D721Med (cell line): ENCODE measurements at regions not wholly inside any gene's neighbourhood (a gene's known extent, or its start where the extent isn't known, plus 50 kb on each side); places are given as distances from the start of the nearest gene placed in this dataset.

ENCODE experiments used
- DNase-seq: peaks from one replicate; pipeline ENCODE4 v3.0.0; 2011; ENCODE audit warnings: low spot score; ENCODE audit not compliant: insufficient read length
- FAIRE-seq: peaks from 2 replicates; lab custom pipeline; 2011; peaks lifted over from hg19 to GRCh38; lab: Jason Lieb, UNC
- CTCF ChIP-seq: IDR thresholded peaks from 2 replicates; pipeline ENCODE4 v1.5.1; 2012; ENCODE audit warnings: mild to moderate bottlenecking, control low read depth; ENCODE audit not compliant: insufficient read depth; ENCODE audit errors: missing control alignments

GRCh38 chr10:123284022-123284421 lies 129.8 kb downstream of the BUB3 start:
- no peak for TF ChIP-seq CTCF
- DNase-seq (no peak), FAIRE-seq (no peak)

- no peak for DNase-seq
- TF ChIP-seq CTCF: no peak
- FAIRE-seq: no peak
Measured at GRCh38 chr10:123287594-123288247, 133.5 kb downstream of the BUB3 start.

- DNase-seq (no peak), FAIRE-seq (no peak)
- TF ChIP-seq CTCF: no peak
Measured at GRCh38 chr10:123289432-123289831, 135.2 kb downstream of the BUB3 start.

- no peak for TF ChIP-seq CTCF
- DNase-seq: no peak
- FAIRE-seq: no peak
Measured at GRCh38 chr10:123294109-123294508, 139.9 kb downstream of the BUB3 start.

- TF ChIP-seq CTCF: no peak
- DNase-seq: no peak
- no peak for FAIRE-seq
Measured at GRCh38 chr10:123294886-123295285, 140.7 kb downstream of the BUB3 start.

- TF ChIP-seq CTCF: no peak
- DNase-seq (no peak), FAIRE-seq (no peak)
Measured at GRCh38 chr10:123295644-123296043, 141.4 kb downstream of the BUB3 start.

GRCh38 chr10:123297175-123297574 lies 143.0 kb downstream of the BUB3 start:
- FAIRE-seq (no peak), DNase-seq (no peak)
- TF ChIP-seq CTCF: no peak
